ENCODE measurements at regions not wholly inside any gene's neighbourhood (a gene's known extent, or its start where the extent isn't known, plus 50 kb on each side); places are given as distances from the start of the nearest gene placed in this dataset.

- Histone ChIP-seq H3K36me3 (replicated peaks) (no peaks in the 10 kb centered on the region), H3K4me3 (ENCODE audit: low read depth, low read length) (no peak overlapping the region), H3K27ac (no peak overlapping the region), H3K27me3 (replicated peaks) (no peaks in the 10 kb centered on the region)
- in situ Hi-C loops (cut with HindIII; ENCODE audit: low pct_ligation_motif_present, low sequenced_read_pairs) = no loop called here
- DNase-seq = no peak
- no peak for TF ChIP-seq CTCF (IDR thresholded peaks at IDR 0.05; ENCODE audit: low read depth, low read length, missing control alignments)
Measured at GRCh38 chr9:90012949-90013348, 408.1 kb downstream of the GADD45G start.

GRCh38 chr9:90013778-90014177 lies 409.0 kb downstream of the GADD45G start:
- Histone ChIP-seq H3K36me3 (replicated peaks) (no peaks in the 10 kb centered on the region), H3K27me3 (replicated peaks) (no peaks in the 10 kb centered on the region), H3K4me3 (ENCODE audit: low read depth, low read length) (no peak overlapping the region), H3K27ac (no peak overlapping the region)
- TF ChIP-seq CTCF (IDR thresholded peaks at IDR 0.05; ENCODE audit: low read depth, low read length, missing control alignments) = no peak
- no peak for DNase-seq
- in situ Hi-C loops (cut with HindIII; ENCODE audit: low pct_ligation_motif_present, low sequenced_read_pairs) = no loop called here

- H3K4me3 ChIP-seq (ENCODE audit: low read depth, low read length) = no peak overlapping the region
- H3K27ac ChIP-seq = no peak overlapping the region
- TF ChIP-seq CTCF (IDR thresholded peaks at IDR 0.05; ENCODE audit: low read depth, low read length, missing control alignments) = no peak
- in situ Hi-C loops (cut with HindIII; ENCODE audit: low pct_ligation_motif_present, low sequenced_read_pairs) = no loop called here
- DNase-seq = no peak
- H3K27me3 ChIP-seq (replicated peaks) = no peaks in the 10 kb centered on the region
- H3K36me3 ChIP-seq (replicated peaks) = no peaks in the 10 kb centered on the region
Measured at GRCh38 chr9:90014421-90014820, 409.6 kb downstream of the GADD45G start.

GRCh38 chr9:90016272-90016671 lies 411.5 kb downstream of the GADD45G start:
- in situ Hi-C loops (cut with HindIII; ENCODE audit: low pct_ligation_motif_present, low sequenced_read_pairs) = no loop called here
- DNase-seq = no peak
- H3K27me3 ChIP-seq (replicated peaks) = no peaks in the 10 kb centered on the region
- H3K36me3 ChIP-seq (replicated peaks) = no peaks in the 10 kb centered on the region
- TF ChIP-seq CTCF (IDR thresholded peaks at IDR 0.05; ENCODE audit: low read depth, low read length, missing control alignments) = no peak
- no peak overlapping the region for H3K27ac ChIP-seq
- no peak overlapping the region for H3K4me3 ChIP-seq (ENCODE audit: low read depth, low read length)

- Histone ChIP-seq H3K4me3 (ENCODE audit: low read depth, low read length) (no peak overlapping the region), H3K27me3 (replicated peaks) (no peaks in the 10 kb centered on the region), H3K27ac (no peak overlapping the region), H3K36me3 (replicated peaks) (no peaks in the 10 kb centered on the region)
- no peak for TF ChIP-seq CTCF (IDR thresholded peaks at IDR 0.05; ENCODE audit: low read depth, low read length, missing control alignments)
- in situ Hi-C loops (cut with HindIII; ENCODE audit: low pct_ligation_motif_present, low sequenced_read_pairs) = no loop called here
- no peak for DNase-seq
Measured at GRCh38 chr9:90017679-90018078, 412.9 kb downstream of the GADD45G start.

GRCh38 chr9:90018688-90019087 lies 413.9 kb downstream of the GADD45G start:
- DNase-seq = no peak
- H3K4me3 ChIP-seq (ENCODE audit: low read depth, low read length) = no peak overlapping the region
- in situ Hi-C loops (cut with HindIII; ENCODE audit: low pct_ligation_motif_present, low sequenced_read_pairs) = no loop called here
- H3K27me3 ChIP-seq (replicated peaks) = no peaks in the 10 kb centered on the region
- H3K36me3 ChIP-seq (replicated peaks) = no peaks in the 10 kb centered on the region
- no peak overlapping the region for H3K27ac ChIP-seq
- no peak for TF ChIP-seq CTCF (IDR thresholded peaks at IDR 0.05; ENCODE audit: low read depth, low read length, missing control alignments)

All from brain microvascular endothelial cell (primary cell).